Pancreas (tissue), 10 donors: ENCODE measurements at regions not wholly inside any gene's neighbourhood (a gene's known extent, or its start where the extent isn't known, plus 50 kb on each side); places are given as distances from the start of the nearest gene placed in this dataset.

Experiments
- ATAC-seq, 4 donors: fragments of 200-7000 bp; cut with Tn5 transposase; one replicate each; pipeline versions ENCODE4 v1.8.0 to v1.9.1; 2020; ENCODE audit warnings: mild to moderate bottlenecking in 4 of 4, moderate library complexity in 4 of 4
- DNase-seq, 6 donors: peaks; one replicate each; pipeline ENCODE4 v3.0.0-alpha.2; 2020
- FAIRE-seq: peaks from 2 replicates; lab custom pipeline; 2012; peaks lifted over from hg19 to GRCh38; lab: Jason Lieb, UNC
- H3K27ac ChIP-seq, 4 donors: fragments of 200-600 bp; sonication (generic); 1 replicate in 3 of 4; 2 replicates in 1 of 4; pipeline versions ENCODE4 v1.5.0 to v1.8.0; 2020
- H3K27me3 ChIP-seq, 4 donors: fragments of 200-600 bp; one replicate each; pipeline ENCODE4 v1.8.0; 2021
- H3K36me3 ChIP-seq, 3 donors: fragments of 200-600 bp; sonication (generic) in 1 of 3; one replicate each; pipeline versions ENCODE4 v1.5.0 to v1.8.0; 2020 to 2021
- H3K4me1 ChIP-seq, 3 donors: fragments of 200-600 bp; one replicate each; pipeline ENCODE4 v1.8.0; 2021
- H3K4me3 ChIP-seq, 4 donors: fragments of 200-600 bp; sonication (generic) in 2 of 4; one replicate each; pipeline versions ENCODE4 v1.5.0 to v1.8.0; 2020 to 2021
- H3K9me3 ChIP-seq, 4 donors: fragments of 200-600 bp; one replicate each; pipeline ENCODE4 v1.8.0; 2021
- CTCF ChIP-seq, 4 donors: fragments of 200-600 bp; sonication (generic) in 3 of 4; IDR thresholded peaks; one replicate each; pipeline versions ENCODE4 v1.5.0 to v1.8.0; 2021; ENCODE audit warnings: antibody characterized with exemption in 4 of 4
- WGBS, 2 donors: extraction: QIAGEN DNeasy Blood & Tissue Kit; methylation state at CpG; one replicate each; pipeline ENCODE4 v1.1.7; 2013; 5-methylcytosine and 5-hydroxymethylcytosine counted together
- intact Hi-C, 3 donors: fragments of 100-400 bp; cut with DNase I; formaldehyde crosslinking; loops; one replicate each; pipeline versions ENCODE4 v1.11.1 to v1.14.2; 2022
- donor health status: healthy with polysubstance abuse.
- donor health status: DM: no; HTN: no; CAD: no; lungs with moderate emphysema.
- donor health status: DM: no; HTN: no; CAD: no.
- donor health status: control.
- donor health status: control.
- donor health status: Bipolar disorder and iron deficiency.
- donor health status: DM: yes; HTN: yes; CAD: no.
- donor health status: DM: no; HTN: no; CAD: no.
- donor health status: DM: no; HTN: no; CAD: no.
- donor health status: DM: yes; HTN: yes; CAD: no.

- Histone ChIP-seq H3K27ac (no peak overlapping the region), H3K36me3 (no peaks in the 10 kb centered on the region), H3K4me1 (peaks cover 0 to 8% (median 4%) of the 10 kb centered on the region in 3 donors), H3K27me3 (no peaks in the 10 kb centered on the region), H3K9me3 (no peaks in the 10 kb centered on the region), H3K4me3 (no peak overlapping the region)
- WGBS, 2 donors: 4 to 8% methylated on average over 1 of the region's 1 CpG
- DNase-seq: no peak
- no peak for FAIRE-seq
- intact Hi-C loops: no loop called here
- ATAC-seq: peak in 1 of 4 donors; percentile 19
- no peak for TF ChIP-seq CTCF (IDR thresholded peaks at IDR 0.05)
These were observed 51.5 kb upstream of the ATP10B start for GRCh38 chr5:160903551-160903950.

DNA sequence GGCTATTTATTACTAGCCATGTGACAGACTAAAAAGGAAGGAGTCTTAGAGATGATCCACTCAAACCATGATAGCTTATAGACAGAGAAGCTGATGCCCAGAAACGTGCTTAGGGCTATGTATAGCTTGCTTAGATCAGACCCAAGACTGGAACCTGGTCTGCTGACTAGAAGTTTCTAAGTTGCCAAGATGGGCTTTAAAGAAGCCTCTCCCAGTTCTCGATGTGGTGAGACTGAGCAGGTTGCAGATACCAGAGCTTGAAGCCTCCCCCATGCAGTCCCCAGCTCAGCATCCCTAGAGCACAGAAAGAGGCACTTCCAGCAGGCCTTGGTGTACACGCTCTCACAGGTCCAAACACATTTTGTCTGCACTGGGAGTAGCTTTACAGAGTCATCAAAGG, 51.1 kb upstream of the ATP10B start:
- FAIRE-seq (no peak), DNase-seq (no peak), ATAC-seq (no peak)
- Histone ChIP-seq H3K4me1 (peaks cover 0 to 8% (median 4%) of the 10 kb centered on the region in 3 donors), H3K9me3 (no peaks in the 10 kb centered on the region), H3K27me3 (no peaks in the 10 kb centered on the region), H3K4me3 (no peak overlapping the region), H3K36me3 (no peaks in the 10 kb centered on the region), H3K27ac (no peak overlapping the region)
- intact Hi-C loops: no loop called here
- WGBS, 2 donors: 75 to 79% methylated on average over 3 of the region's 3 CpGs
- no peak for TF ChIP-seq CTCF (IDR thresholded peaks at IDR 0.05)
